Lower leg skin (tissue), 4 donors: ENCODE measurements at regions not wholly inside any gene's neighbourhood (a gene's known extent, or its start where the extent isn't known, plus 50 kb on each side); places are given as distances from the start of the nearest gene placed in this dataset.

ENCODE experiments used
- DNase-seq, 2 donors: peaks; one replicate each; pipeline ENCODE4 v3.0.0-alpha.2; 2019; ENCODE audit warnings: low spot score in 2 of 2
- H3K4me3 ChIP-seq: fragments of 200-600 bp; sonication (generic); 2 replicates; pipeline ENCODE4 v1.5.1; 2017; ENCODE audit warnings: mild to moderate bottlenecking, low read depth; ENCODE audit not compliant: poor library complexity, severe bottlenecking
- POLR2A ChIP-seq, 2 donors: fragments of 450-650 bp; IDR thresholded peaks; one replicate each; pipeline ENCODE4 v1.6.1; 2016 to 2017; ENCODE audit warnings: antibody characterized with exemption in 2 of 2, mild to moderate bottlenecking in 1 of 2, moderate library complexity in 1 of 2
- WGBS, 2 donors: methylation state at CpG; one replicate each; pipeline ENCODE4 v1.1.5; 2018; 5-methylcytosine and 5-hydroxymethylcytosine counted together
- intact Hi-C: fragments of 100-400 bp; cut with DNase I; formaldehyde crosslinking; loops from one replicate; pipeline ENCODE4 v1.15.0; 2023; ENCODE audit warnings: low total_unique reads
- TF ChIP-seq, protein P1 (sequence below), 3 donors: fragments of 450-650 bp; IDR thresholded peaks; one replicate each; pipeline ENCODE4 v1.5.1; 2016; ENCODE audit warnings: antibody characterized with exemption in 3 of 3, mild to moderate bottlenecking in 3 of 3, moderate library complexity in 2 of 3

DNA sequence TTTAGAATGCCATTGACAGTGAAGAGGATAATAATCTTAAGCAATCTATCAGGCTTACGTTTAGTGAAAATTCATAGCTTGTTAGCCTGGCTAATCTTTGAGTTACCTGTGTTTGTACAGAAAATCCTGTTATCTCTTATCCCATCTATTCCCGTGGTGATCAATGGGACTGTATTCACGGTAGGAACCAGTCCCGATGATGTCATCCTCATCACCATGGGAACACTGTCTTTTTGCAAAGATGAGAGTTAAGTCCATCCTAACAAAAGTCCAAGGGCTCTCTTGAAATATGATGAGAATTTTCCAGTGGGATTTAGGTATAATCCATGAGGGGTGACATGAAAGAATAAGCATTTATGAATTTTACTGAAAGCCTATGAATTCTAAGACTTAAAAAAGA lies 762.2 kb downstream of the ETS1 start:
- no peak for DNase-seq
- WGBS, 2 donors, result 75 to 81% methylated on average over 4 of the region's 4 CpGs
- TF ChIP-seq, protein P1, sequence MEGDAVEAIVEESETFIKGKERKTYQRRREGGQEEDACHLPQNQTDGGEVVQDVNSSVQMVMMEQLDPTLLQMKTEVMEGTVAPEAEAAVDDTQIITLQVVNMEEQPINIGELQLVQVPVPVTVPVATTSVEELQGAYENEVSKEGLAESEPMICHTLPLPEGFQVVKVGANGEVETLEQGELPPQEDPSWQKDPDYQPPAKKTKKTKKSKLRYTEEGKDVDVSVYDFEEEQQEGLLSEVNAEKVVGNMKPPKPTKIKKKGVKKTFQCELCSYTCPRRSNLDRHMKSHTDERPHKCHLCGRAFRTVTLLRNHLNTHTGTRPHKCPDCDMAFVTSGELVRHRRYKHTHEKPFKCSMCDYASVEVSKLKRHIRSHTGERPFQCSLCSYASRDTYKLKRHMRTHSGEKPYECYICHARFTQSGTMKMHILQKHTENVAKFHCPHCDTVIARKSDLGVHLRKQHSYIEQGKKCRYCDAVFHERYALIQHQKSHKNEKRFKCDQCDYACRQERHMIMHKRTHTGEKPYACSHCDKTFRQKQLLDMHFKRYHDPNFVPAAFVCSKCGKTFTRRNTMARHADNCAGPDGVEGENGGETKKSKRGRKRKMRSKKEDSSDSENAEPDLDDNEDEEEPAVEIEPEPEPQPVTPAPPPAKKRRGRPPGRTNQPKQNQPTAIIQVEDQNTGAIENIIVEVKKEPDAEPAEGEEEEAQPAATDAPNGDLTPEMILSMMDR (IDR thresholded peaks at IDR 0.05), result no peak
- TF ChIP-seq POLR2A (IDR thresholded peaks at IDR 0.05), result no peak
- H3K4me3 ChIP-seq, result no peak overlapping the region
- intact Hi-C loops, result no loop called here

DNA sequence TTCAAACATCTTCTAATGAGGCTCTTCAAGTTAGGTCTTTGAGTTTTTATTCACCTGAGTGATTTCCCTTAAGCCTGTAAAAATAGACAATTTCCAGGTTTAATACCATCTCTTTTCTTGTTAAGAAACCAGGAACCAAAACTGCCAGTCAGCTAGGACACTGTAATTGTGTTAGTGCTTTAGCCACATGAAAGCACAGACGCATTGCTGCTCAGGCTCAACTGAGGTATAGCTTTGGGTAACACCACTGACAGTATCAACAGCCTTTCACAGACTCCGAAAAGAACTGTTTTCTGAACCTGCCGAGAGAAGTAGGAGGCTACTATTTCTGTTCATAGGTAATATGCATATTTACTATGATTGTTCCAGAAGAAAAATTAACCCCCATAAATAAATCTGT lies 768.7 kb downstream of the ETS1 start:
- intact Hi-C loops, result no loop called here
- H3K4me3 ChIP-seq, result no peak overlapping the region
- 84 to 92% methylated on average over 3 of the region's 3 CpGs for WGBS, 2 donors
- TF ChIP-seq, protein P1 (IDR thresholded peaks at IDR 0.05), result no peak
- no peak for TF ChIP-seq POLR2A (IDR thresholded peaks at IDR 0.05)
- DNase-seq, result no peak

DNA sequence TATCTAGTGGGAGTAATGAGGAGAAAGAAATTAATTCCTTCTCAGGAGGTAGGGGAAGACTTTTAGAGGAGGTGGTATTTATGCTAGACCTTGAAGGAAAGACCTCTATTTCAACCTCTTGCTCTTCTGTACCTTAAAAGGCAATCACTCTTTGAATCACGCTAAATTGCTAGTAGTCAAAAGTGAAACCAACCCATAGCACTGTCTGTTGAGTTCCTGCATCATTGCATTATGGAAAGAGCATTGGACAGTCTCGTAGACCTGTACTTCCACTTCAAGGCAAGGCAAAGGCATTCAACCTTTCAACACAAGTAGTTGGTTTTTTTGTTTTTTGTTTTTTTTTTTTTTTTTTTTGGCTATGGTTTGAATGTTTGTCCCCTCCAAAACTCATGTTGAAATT lies 770.4 kb downstream of the ETS1 start:
- TF ChIP-seq, protein P1 (IDR thresholded peaks at IDR 0.05), result no peak
- no peak for TF ChIP-seq POLR2A (IDR thresholded peaks at IDR 0.05)
- intact Hi-C loops, result no loop called here
- 69 to 83% methylated on average over 2 of the region's 2 CpGs for WGBS, 2 donors
- no peak overlapping the region for H3K4me3 ChIP-seq
- no peak for DNase-seq

DNA sequence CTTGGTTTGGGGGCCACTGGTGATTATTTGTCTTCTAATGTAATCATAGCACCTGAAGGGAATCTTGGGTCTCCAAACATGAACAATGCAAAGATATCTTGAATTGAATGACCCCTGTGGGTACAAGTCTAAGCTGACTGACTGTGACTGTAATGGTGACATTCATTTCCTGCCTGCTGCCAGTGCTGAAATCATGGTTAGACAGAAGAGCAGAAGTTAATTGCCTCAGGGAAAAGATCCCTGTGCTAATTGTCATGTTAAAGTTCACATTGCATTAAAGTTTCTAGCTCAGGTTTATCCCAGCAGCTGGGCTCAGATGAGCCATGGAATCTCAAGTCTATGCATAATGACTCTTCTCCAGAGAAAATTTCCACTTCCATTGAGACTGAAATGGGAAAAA lies 772.0 kb downstream of the ETS1 start:
- DNase-seq, result no peak
- H3K4me3 ChIP-seq, result no peak overlapping the region
- intact Hi-C loops, result no loop called here
- TF ChIP-seq, protein P1 (IDR thresholded peaks at IDR 0.05), result no peak
- no peak for TF ChIP-seq POLR2A (IDR thresholded peaks at IDR 0.05)

DNA sequence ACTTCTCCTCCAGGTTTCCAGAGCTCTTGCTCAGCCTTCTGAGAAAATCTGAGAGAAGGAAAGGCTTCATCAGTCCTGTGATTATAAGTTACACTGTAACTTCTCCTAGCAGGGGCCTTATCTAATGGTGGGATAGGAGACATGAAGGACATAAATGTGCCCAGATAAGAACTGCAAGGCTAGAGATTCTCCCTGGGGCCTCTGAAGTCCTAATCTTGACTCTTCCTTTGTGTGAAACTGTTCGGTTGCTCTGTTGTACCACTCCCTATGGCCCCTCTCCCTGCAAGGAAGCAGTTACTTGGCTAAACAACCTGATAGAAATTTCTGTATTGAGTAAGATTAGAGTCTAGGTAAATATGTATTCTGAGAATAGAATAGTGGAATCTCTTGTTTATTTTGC lies 780.9 kb downstream of the ETS1 start:
- 58 to 65% methylated on average over 1 of the region's 1 CpG for WGBS, 2 donors
- intact Hi-C loops, result no loop called here
- no peak for TF ChIP-seq POLR2A (IDR thresholded peaks at IDR 0.05)
- TF ChIP-seq, protein P1 (IDR thresholded peaks at IDR 0.05), result no peak
- no peak for DNase-seq
- H3K4me3 ChIP-seq, result no peak overlapping the region

DNA sequence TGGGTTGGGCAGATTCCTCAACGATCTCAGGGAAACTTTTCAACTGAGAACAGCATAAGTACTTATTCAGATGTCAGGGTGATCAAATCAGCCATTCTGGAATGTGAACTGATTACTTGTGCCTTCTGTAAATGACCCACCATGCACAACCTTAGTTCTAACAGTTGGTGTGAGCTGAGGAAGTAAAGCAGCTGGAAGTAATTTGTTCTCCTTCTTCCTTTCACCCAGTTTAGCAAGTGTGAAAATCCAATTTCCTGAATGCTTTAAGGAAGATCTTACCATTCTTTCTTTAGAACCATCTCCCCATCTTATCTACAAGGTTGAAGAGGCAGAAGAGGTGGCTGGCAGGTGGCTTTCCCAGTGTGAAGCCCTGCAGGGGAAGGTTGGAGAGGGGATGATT lies 781.6 kb downstream of the ETS1 start:
- DNase-seq, result no peak
- WGBS, 2 donors, result 62 to 70% methylated on average over 1 of the region's 1 CpG
- no peak overlapping the region for H3K4me3 ChIP-seq
- intact Hi-C loops, result no loop called here
- TF ChIP-seq POLR2A (IDR thresholded peaks at IDR 0.05), result no peak
- TF ChIP-seq, protein P1 (IDR thresholded peaks at IDR 0.05), result no peak
